GM18505 (cell line): ENCODE measurements at regions not wholly inside any gene's neighbourhood (a gene's known extent, or its start where the extent isn't known, plus 50 kb on each side); places are given as distances from the start of the nearest gene placed in this dataset.

Experiments used
- ATAC-seq: cut with Tn5 transposase; IDR thresholded peaks from one replicate; pipeline ENCODE4 v1.9.1; 2021; ENCODE audit not compliant: unreplicated experiment
- POLR2A ChIP-seq: IDR thresholded peaks from 4 replicates; pipeline ENCODE4 v1.6.1; 2011; ENCODE audit warnings: borderline replicate concordance; ENCODE audit not compliant: insufficient read depth, insufficient read length; ENCODE audit errors: extremely low read depth

- no peak for TF ChIP-seq POLR2A
- ATAC-seq: no peak
Observed at GRCh38 chr4:181030961-181031360, 1212.2 kb upstream of the TENM3 start.

GRCh38 chr4:181043486-181043885 is 1199.7 kb upstream of the TENM3 start:
- TF ChIP-seq POLR2A: no peak
- no peak for ATAC-seq

GRCh38 chr4:181046809-181047208 is 1196.4 kb upstream of the TENM3 start:
- no peak for TF ChIP-seq POLR2A
- no peak for ATAC-seq

GRCh38 chr4:181051931-181052330 is 1191.3 kb upstream of the TENM3 start:
- no peak for ATAC-seq
- TF ChIP-seq POLR2A: no peak

GRCh38 chr4:181061787-181062186 is 1181.4 kb upstream of the TENM3 start:
- no peak for TF ChIP-seq POLR2A
- ATAC-seq: no peak

- no peak for TF ChIP-seq POLR2A
- no peak for ATAC-seq
Observed at GRCh38 chr4:181063212-181063611, 1180.0 kb upstream of the TENM3 start.

GRCh38 chr4:181077341-181077740 is 1165.9 kb upstream of the TENM3 start:
- no peak for TF ChIP-seq POLR2A
- no peak for ATAC-seq

- no peak for ATAC-seq
- TF ChIP-seq POLR2A: no peak
Observed at GRCh38 chr4:181078196-181078595, 1165.0 kb upstream of the TENM3 start.

GRCh38 chr4:181083757-181084361 is 1159.3 kb upstream of the TENM3 start:
- no peak for ATAC-seq
- TF ChIP-seq POLR2A: no peak

- no peak for ATAC-seq
- TF ChIP-seq POLR2A: no peak
Observed at GRCh38 chr4:181085557-181085956, 1157.6 kb upstream of the TENM3 start.

- no peak for TF ChIP-seq POLR2A
- no peak for ATAC-seq
Observed at GRCh38 chr4:181105487-181105886, 1137.7 kb upstream of the TENM3 start.

- TF ChIP-seq POLR2A: no peak
- ATAC-seq: no peak
Observed at GRCh38 chr4:181106398-181106797, 1136.8 kb upstream of the TENM3 start.

- no peak for TF ChIP-seq POLR2A
- ATAC-seq: no peak
Observed at GRCh38 chr4:181108237-181108636, 1135.0 kb upstream of the TENM3 start.

- ATAC-seq: no peak
- no peak for TF ChIP-seq POLR2A
Observed at GRCh38 chr4:181119186-181119585, 1124.0 kb upstream of the TENM3 start.

GRCh38 chr4:181121733-181122132 is 1121.5 kb upstream of the TENM3 start:
- ATAC-seq: no peak
- no peak for TF ChIP-seq POLR2A
